Lower leg skin (tissue), 4 donors: ENCODE measurements at regions not wholly inside any gene's neighbourhood (a gene's known extent, or its start where the extent isn't known, plus 50 kb on each side); places are given as distances from the start of the nearest gene placed in this dataset.

Experiments
- DNase-seq, 2 donors: peaks; one replicate each; pipeline ENCODE4 v3.0.0-alpha.2; 2019; ENCODE audit warnings: low spot score in 2 of 2
- H3K4me3 ChIP-seq: fragments of 200-600 bp; sonication (generic); 2 replicates; pipeline ENCODE4 v1.5.1; 2017; ENCODE audit warnings: mild to moderate bottlenecking, low read depth; ENCODE audit not compliant: poor library complexity, severe bottlenecking
- CTCF ChIP-seq, 3 donors: fragments of 450-650 bp; IDR thresholded peaks; one replicate each; pipeline ENCODE4 v1.5.1; 2016; ENCODE audit warnings: antibody characterized with exemption in 3 of 3, mild to moderate bottlenecking in 3 of 3, moderate library complexity in 2 of 3
- POLR2A ChIP-seq, 2 donors: fragments of 450-650 bp; IDR thresholded peaks; one replicate each; pipeline ENCODE4 v1.6.1; 2016 to 2017; ENCODE audit warnings: antibody characterized with exemption in 2 of 2, mild to moderate bottlenecking in 1 of 2, moderate library complexity in 1 of 2
- WGBS, 2 donors: methylation state at CpG; one replicate each; pipeline ENCODE4 v1.1.5; 2018; 5-methylcytosine and 5-hydroxymethylcytosine counted together
- intact Hi-C: fragments of 100-400 bp; cut with DNase I; formaldehyde crosslinking; loops from one replicate; pipeline ENCODE4 v1.15.0; 2023; ENCODE audit warnings: low total_unique reads

- TF ChIP-seq POLR2A (IDR thresholded peaks at IDR 0.05) (no peak), CTCF (IDR thresholded peaks at IDR 0.05) (no peak)
- no peak overlapping the region for H3K4me3 ChIP-seq
- WGBS, 2 donors = 39 to 54% methylated on average over 6 of the region's 6 CpGs
- intact Hi-C loops = no loop called here
- no peak for DNase-seq
Measured at GRCh38 chr13:80083081-80083852, 257.7 kb downstream of the SPRY2 start.

DNA sequence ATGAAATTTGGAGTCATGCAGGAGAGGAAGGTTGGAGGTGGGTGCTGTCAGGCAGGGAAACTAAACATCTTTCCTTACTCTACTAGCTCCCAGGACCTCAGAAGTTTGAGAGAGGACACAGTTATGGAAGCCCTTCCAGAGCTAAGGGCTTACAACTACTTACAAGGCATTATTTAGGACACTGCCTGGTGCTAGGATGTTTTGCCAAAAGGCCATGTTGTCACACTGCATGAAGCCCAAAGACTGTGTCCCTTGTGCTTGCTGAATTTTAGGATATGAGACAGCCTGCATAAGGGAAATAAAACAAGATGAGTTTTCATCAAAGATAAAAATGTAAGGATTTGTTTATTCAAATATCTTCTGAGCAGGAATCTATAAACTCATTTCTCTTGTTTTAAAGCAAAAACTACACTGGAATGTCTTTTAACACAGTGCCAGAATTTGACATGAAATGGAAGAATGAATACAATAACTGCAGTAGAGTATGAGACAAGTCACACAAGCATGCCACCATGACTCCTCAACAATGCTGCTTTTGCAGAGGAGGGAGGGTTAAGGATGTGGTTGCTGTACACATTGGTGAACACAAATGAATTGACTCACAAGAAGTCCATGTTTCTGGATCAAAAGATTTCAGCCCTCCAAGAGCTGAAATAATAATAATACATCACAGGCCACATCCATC is 258.4 kb downstream of the SPRY2 start:
- intact Hi-C loops = no loop called here
- no peak for TF ChIP-seq POLR2A (IDR thresholded peaks at IDR 0.05)
- TF ChIP-seq CTCF (IDR thresholded peaks at IDR 0.05) = no peak
- H3K4me3 ChIP-seq = no peak overlapping the region
- DNase-seq = no peak

DNA sequence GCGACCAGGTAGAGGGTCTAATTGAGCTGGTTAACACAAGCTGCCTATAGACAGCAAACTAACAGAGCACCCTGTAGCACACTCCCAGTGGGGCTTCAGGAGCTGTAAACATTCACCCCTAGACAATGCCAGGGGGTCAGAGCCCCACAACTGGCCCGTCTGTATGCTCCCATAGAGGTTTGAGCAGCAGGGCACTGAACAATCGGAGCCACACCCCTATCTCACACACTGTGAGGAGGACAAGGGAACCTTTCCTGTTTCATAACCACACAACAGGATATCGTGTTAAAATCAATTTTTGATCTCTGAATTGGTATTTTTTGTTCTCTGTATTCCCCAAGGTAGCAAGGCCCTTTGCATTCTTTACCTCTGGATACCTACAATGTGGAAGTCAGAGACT is 266.1 kb downstream of the SPRY2 start:
- 84 to 97% methylated on average over 4 of the region's 4 CpGs for WGBS, 2 donors
- DNase-seq = no peak
- TF ChIP-seq CTCF (IDR thresholded peaks at IDR 0.05) (no peak), POLR2A (IDR thresholded peaks at IDR 0.05) (no peak)
- intact Hi-C loops = no loop called here
- H3K4me3 ChIP-seq = no peak overlapping the region

GRCh38 chr13:80074143-80074752 is 266.7 kb downstream of the SPRY2 start:
- 92% methylated on average over 13 of the region's 13 CpGs for WGBS, 2 donors
- TF ChIP-seq CTCF (IDR thresholded peaks at IDR 0.05) = no peak
- TF ChIP-seq POLR2A (IDR thresholded peaks at IDR 0.05) = no peak
- no peak overlapping the region for H3K4me3 ChIP-seq
- intact Hi-C loops = no loop called here
- no peak for DNase-seq

GRCh38 chr13:80072231-80072630 is 268.7 kb downstream of the SPRY2 start:
- TF ChIP-seq POLR2A (IDR thresholded peaks at IDR 0.05) (no peak), CTCF (IDR thresholded peaks at IDR 0.05) (no peak)
- intact Hi-C loops = no loop called here
- no peak for DNase-seq
- no peak overlapping the region for H3K4me3 ChIP-seq
